Central memory CD8-positive, alpha-beta T cell (primary cell): ENCODE measurements at regions not wholly inside any gene's neighbourhood (a gene's known extent, or its start where the extent isn't known, plus 50 kb on each side); places are given as distances from the start of the nearest gene placed in this dataset.

Source experiments
- ATAC-seq: fragments of 150-1000 bp; cut with Tn5 transposase; replicated peaks from 2 replicates; pipeline ENCODE4 v1.10.0; 2022; ENCODE audit warnings: mild to moderate bottlenecking, moderate FRiP score, moderate number of reproducible peaks; ENCODE audit not compliant: poor library complexity, severe bottlenecking; ENCODE audit errors: extremely low read depth
- DNase-seq, 2 donors: peaks; one replicate each; pipeline ENCODE4 v3.0.0; 2021; ENCODE audit warnings: low spot score in 2 of 2
- H3K27ac Mint-ChIP-seq: one replicate; pipeline ENCODE4 v1.8.0; 2022; ENCODE audit warnings: low read depth, mild to moderate bottlenecking, moderate library complexity, mixed read lengths
- H3K27me3 Mint-ChIP-seq: one replicate; pipeline ENCODE4 v1.8.0; 2022; ENCODE audit warnings: mixed read lengths
- H3K36me3 Mint-ChIP-seq: one replicate; pipeline ENCODE4 v1.8.0; 2022; ENCODE audit warnings: mild to moderate bottlenecking, moderate library complexity, mixed read lengths; ENCODE audit not compliant: insufficient read depth
- H3K4me1 Mint-ChIP-seq: one replicate; pipeline ENCODE4 v1.8.0; 2022; ENCODE audit warnings: mixed read lengths
- H3K4me3 Mint-ChIP-seq: one replicate; pipeline ENCODE4 v1.8.0; 2022; ENCODE audit warnings: mild to moderate bottlenecking, moderate library complexity, mixed read lengths
- H3K9me3 Mint-ChIP-seq: one replicate; pipeline ENCODE4 v1.8.0; 2022; ENCODE audit warnings: mixed read lengths

- Mint-ChIP-seq H3K4me1 (no peaks in the 10 kb centered on the region), H3K27me3 (no peaks in the 10 kb centered on the region), H3K4me3 (no peak overlapping the region), H3K9me3 (peaks cover 12% of the 10 kb centered on the region), H3K36me3 (no peaks in the 10 kb centered on the region), H3K27ac (no peak overlapping the region)
- ATAC-seq (no peak), DNase-seq (no peak)
Observed at GRCh38 chr2:184210329-184210728, 388.0 kb upstream of the ZNF804A start.

GRCh38 chr2:184215745-184216144, 382.6 kb upstream of the ZNF804A start:
- no peak overlapping the region for H3K4me3 Mint-ChIP-seq
- H3K36me3 Mint-ChIP-seq: no peaks in the 10 kb centered on the region
- ATAC-seq (no peak), DNase-seq (no peak)
- no peaks in the 10 kb centered on the region for H3K4me1 Mint-ChIP-seq
- H3K27me3 Mint-ChIP-seq: no peaks in the 10 kb centered on the region
- H3K27ac Mint-ChIP-seq: no peak overlapping the region
- peaks cover 26% of the 10 kb centered on the region for H3K9me3 Mint-ChIP-seq

- Mint-ChIP-seq H3K36me3 (no peaks in the 10 kb centered on the region), H3K27ac (no peak overlapping the region), H3K4me3 (no peak overlapping the region), H3K27me3 (no peaks in the 10 kb centered on the region), H3K9me3 (peaks cover 20% of the 10 kb centered on the region), H3K4me1 (no peaks in the 10 kb centered on the region)
- no peak for ATAC-seq
- no peak for DNase-seq
Observed at GRCh38 chr2:184256611-184257010, 341.7 kb upstream of the ZNF804A start.

- Mint-ChIP-seq H3K27me3 (no peaks in the 10 kb centered on the region), H3K36me3 (no peaks in the 10 kb centered on the region), H3K9me3 (peaks cover 5% of the 10 kb centered on the region), H3K27ac (no peak overlapping the region), H3K4me3 (no peak overlapping the region), H3K4me1 (no peaks in the 10 kb centered on the region)
- DNase-seq (no peak), ATAC-seq (no peak)
Observed at GRCh38 chr2:184261331-184261730, 337.0 kb upstream of the ZNF804A start.

GRCh38 chr2:184261818-184262217, 336.5 kb upstream of the ZNF804A start:
- no peaks in the 10 kb centered on the region for H3K36me3 Mint-ChIP-seq
- no peak overlapping the region for H3K27ac Mint-ChIP-seq
- H3K27me3 Mint-ChIP-seq: no peaks in the 10 kb centered on the region
- H3K4me3 Mint-ChIP-seq: no peak overlapping the region
- H3K9me3 Mint-ChIP-seq: peaks cover 5% of the 10 kb centered on the region
- H3K4me1 Mint-ChIP-seq: no peaks in the 10 kb centered on the region
- ATAC-seq (no peak), DNase-seq (no peak)

GRCh38 chr2:184268900-184269477, 329.3 kb upstream of the ZNF804A start:
- no peaks in the 10 kb centered on the region for H3K36me3 Mint-ChIP-seq
- no peaks in the 10 kb centered on the region for H3K27me3 Mint-ChIP-seq
- H3K4me1 Mint-ChIP-seq: no peaks in the 10 kb centered on the region
- DNase-seq (no peak), ATAC-seq (no peak)
- H3K9me3 Mint-ChIP-seq: peaks cover 17% of the 10 kb centered on the region
- H3K4me3 Mint-ChIP-seq: no peak overlapping the region
- H3K27ac Mint-ChIP-seq: no peak overlapping the region

- ATAC-seq (no peak), DNase-seq (no peak)
- Mint-ChIP-seq H3K9me3 (peaks cover 11% of the 10 kb centered on the region), H3K27ac (no peak overlapping the region), H3K4me1 (no peaks in the 10 kb centered on the region), H3K27me3 (no peaks in the 10 kb centered on the region), H3K36me3 (no peaks in the 10 kb centered on the region), H3K4me3 (no peak overlapping the region)
Observed at GRCh38 chr2:184270660-184271059, 327.7 kb upstream of the ZNF804A start.

- ATAC-seq (no peak), DNase-seq (no peak)
- Mint-ChIP-seq H3K27me3 (no peaks in the 10 kb centered on the region), H3K4me3 (no peak overlapping the region), H3K36me3 (no peaks in the 10 kb centered on the region), H3K9me3 (peaks cover 11% of the 10 kb centered on the region), H3K4me1 (no peaks in the 10 kb centered on the region), H3K27ac (no peak overlapping the region)
Observed at GRCh38 chr2:184272056-184272455, 326.3 kb upstream of the ZNF804A start.

GRCh38 chr2:184294831-184295230, 303.5 kb upstream of the ZNF804A start:
- no peaks in the 10 kb centered on the region for H3K36me3 Mint-ChIP-seq
- no peak overlapping the region for H3K4me3 Mint-ChIP-seq
- no peak overlapping the region for H3K27ac Mint-ChIP-seq
- ATAC-seq (no peak), DNase-seq (no peak)
- no peaks in the 10 kb centered on the region for H3K27me3 Mint-ChIP-seq
- H3K9me3 Mint-ChIP-seq: peaks cover 14% of the 10 kb centered on the region
- H3K4me1 Mint-ChIP-seq: no peaks in the 10 kb centered on the region

- no peak for ATAC-seq
- Mint-ChIP-seq H3K9me3 (peaks cover 10% of the 10 kb centered on the region), H3K4me3 (no peak overlapping the region), H3K27ac (no peak overlapping the region), H3K36me3 (no peaks in the 10 kb centered on the region), H3K27me3 (no peaks in the 10 kb centered on the region), H3K4me1 (no peaks in the 10 kb centered on the region)
- DNase-seq: no peak
Observed at GRCh38 chr2:184297085-184297484, 301.2 kb upstream of the ZNF804A start.

GRCh38 chr2:184302506-184302905, 295.8 kb upstream of the ZNF804A start:
- Mint-ChIP-seq H3K4me3 (no peak overlapping the region), H3K4me1 (no peaks in the 10 kb centered on the region), H3K36me3 (no peaks in the 10 kb centered on the region), H3K27ac (no peak overlapping the region), H3K9me3 (no peaks in the 10 kb centered on the region), H3K27me3 (no peaks in the 10 kb centered on the region)
- DNase-seq: no peak
- no peak for ATAC-seq

- H3K27ac Mint-ChIP-seq: no peak overlapping the region
- peaks cover 9% of the 10 kb centered on the region for H3K9me3 Mint-ChIP-seq
- no peak for DNase-seq
- no peaks in the 10 kb centered on the region for H3K27me3 Mint-ChIP-seq
- no peak for ATAC-seq
- no peaks in the 10 kb centered on the region for H3K4me1 Mint-ChIP-seq
- H3K36me3 Mint-ChIP-seq: peaks cover 3% of the 10 kb centered on the region
- H3K4me3 Mint-ChIP-seq: no peak overlapping the region
Observed at GRCh38 chr2:184304006-184304405, 294.3 kb upstream of the ZNF804A start.

- no peak for ATAC-seq
- no peak overlapping the region for H3K27ac Mint-ChIP-seq
Observed at GRCh38 chr2:184305105-184305504, 293.2 kb upstream of the ZNF804A start.

GRCh38 chr2:184308706-184309105, 289.6 kb upstream of the ZNF804A start:
- Mint-ChIP-seq H3K9me3 (peaks cover 9% of the 10 kb centered on the region), H3K36me3 (peaks cover 3% of the 10 kb centered on the region), H3K4me3 (no peak overlapping the region), H3K27ac (no peak overlapping the region), H3K4me1 (no peaks in the 10 kb centered on the region), H3K27me3 (no peaks in the 10 kb centered on the region)
- ATAC-seq (no peak), DNase-seq (no peak)

More at GRCh38 chr2:184305105-184305504, 293.2 kb upstream of the ZNF804A start:
- DNase-seq: no peak
- no peaks in the 10 kb centered on the region for H3K27me3 Mint-ChIP-seq
- peaks cover 3% of the 10 kb centered on the region for H3K36me3 Mint-ChIP-seq
- H3K9me3 Mint-ChIP-seq: peaks cover 9% of the 10 kb centered on the region
- no peak overlapping the region for H3K4me3 Mint-ChIP-seq
- H3K4me1 Mint-ChIP-seq: no peaks in the 10 kb centered on the region
